Loucy (cell line): ENCODE measurements at regions not wholly inside any gene's neighbourhood (a gene's known extent, or its start where the extent isn't known, plus 50 kb on each side); places are given as distances from the start of the nearest gene placed in this dataset.

Experiments
- H2AFZ ChIP-seq: fragments of 200-600 bp; sonication (generic); 2 replicates; pipeline ENCODE4 v1.6.0; 2016; ENCODE audit warnings: antibody characterized with exemption, mild to moderate bottlenecking, low read length, moderate library complexity
- H3F3A ChIP-seq: fragments of 200-600 bp; 2 replicates; pipeline ENCODE4 v1.6.0; 2016; ENCODE audit warnings: antibody characterized with exemption, low read depth, mild to moderate bottlenecking
- H3K27me3 ChIP-seq: fragments of 200-600 bp; sonication (generic); 2 replicates; pipeline ENCODE4 v1.6.1; 2014; ENCODE audit warnings: low read length, mild to moderate bottlenecking; ENCODE audit not compliant: insufficient read depth, poor library complexity, severe bottlenecking
- H3K36me3 ChIP-seq: fragments of 200-600 bp; sonication (generic); 2 replicates; pipeline ENCODE4 v1.6.1; 2016; ENCODE audit warnings: low read length; ENCODE audit not compliant: insufficient read depth
- H3K4me1 ChIP-seq: fragments of 200-600 bp; sonication (generic); 2 replicates; pipeline ENCODE4 v1.5.1; 2014; ENCODE audit warnings: low read length, mild to moderate bottlenecking; ENCODE audit not compliant: insufficient read depth, poor library complexity, severe bottlenecking
- H3K4me2 ChIP-seq: fragments of 200-600 bp; sonication (generic); 2 replicates; pipeline ENCODE4 v1.6.0; 2014; ENCODE audit warnings: antibody characterized with exemption, low read length, low read depth, mild to moderate bottlenecking; ENCODE audit not compliant: poor library complexity, severe bottlenecking
- H3K4me3 ChIP-seq: fragments of 200-600 bp; sonication (generic); 2 replicates; pipeline ENCODE4 v1.5.1; 2014; ENCODE audit warnings: low read length, mild to moderate bottlenecking, mixed read lengths; ENCODE audit not compliant: poor library complexity, severe bottlenecking
- H3K79me2 ChIP-seq: fragments of 200-600 bp; sonication (generic); 2 replicates; pipeline ENCODE4 v1.6.1; 2014; ENCODE audit warnings: low read length; ENCODE audit not compliant: insufficient read depth
- H3K9ac ChIP-seq: fragments of 200-600 bp; sonication (generic); 2 replicates; pipeline ENCODE4 v1.6.0; 2014; ENCODE audit warnings: mild to moderate bottlenecking, low read depth, low read length, moderate library complexity; ENCODE audit not compliant: poor library complexity, severe bottlenecking
- H3K9me2 ChIP-seq: fragments of 200-600 bp; sonication (generic); replicated peaks from 2 replicates; pipeline ENCODE4 v1.6.1; 2016; ENCODE audit warnings: low read depth, low read length, mixed read lengths
- H3K9me3 ChIP-seq: fragments of 200-600 bp; sonication (generic); 2 replicates; pipeline ENCODE4 v1.6.1; 2014; ENCODE audit warnings: mild to moderate bottlenecking, antibody characterized with exemption, low read length, low read depth; ENCODE audit not compliant: insufficient read depth
- H4K20me1 ChIP-seq: fragments of 200-600 bp; sonication (generic); 2 replicates; pipeline ENCODE4 v1.6.0; 2014; ENCODE audit warnings: antibody characterized with exemption, low read length, mild to moderate bottlenecking; ENCODE audit not compliant: insufficient read depth, poor library complexity, severe bottlenecking
- EZH2phosphoT487 ChIP-seq: fragments of 200-600 bp; IDR thresholded peaks from 2 replicates; pipeline ENCODE4 v1.6.1; 2018; ENCODE audit warnings: antibody characterized with exemption, mild to moderate bottlenecking, moderate library complexity, borderline replicate concordance
- TF ChIP-seq, protein P1 (sequence below): fragments of 200-600 bp; sonication (generic); conservative IDR thresholded peaks from 2 replicates; pipeline ENCODE4 v1.5.1; 2014; ENCODE audit warnings: mild to moderate bottlenecking, antibody characterized with exemption, low read length

DNA sequence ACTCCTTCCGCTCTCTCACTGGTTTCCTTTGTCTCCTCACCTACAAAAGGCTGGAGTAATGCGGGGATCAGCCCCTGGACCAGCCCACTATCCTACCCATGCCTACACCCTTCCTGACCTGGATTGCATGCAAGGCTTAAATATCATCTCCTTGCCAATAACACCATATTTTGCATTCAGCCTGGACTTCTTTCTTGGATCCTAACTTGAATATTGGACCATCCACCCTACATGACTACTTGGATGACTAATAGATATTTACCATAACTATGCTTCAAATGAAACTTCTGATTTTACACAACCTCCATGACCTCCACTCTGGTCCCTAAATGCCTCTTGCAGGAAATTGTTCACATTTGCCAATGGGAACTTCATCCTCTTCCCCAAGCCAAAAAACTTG, 188.3 kb upstream of the AKR1E2 start:
- Histone ChIP-seq H3K9me2 (0 out of 2 replicates have a peak, but pooled peaks cover 2% of the 10 kb centered on the region), H2AFZ (no peak overlapping the region), H3K9ac (no peak overlapping the region), H3K9me3 (no peaks in the 10 kb centered on the region), H3K27me3 (no peaks in the 10 kb centered on the region), H3F3A (no peaks in the 10 kb centered on the region), H3K4me3 (no peak overlapping the region), H3K79me2 (no peaks in the 10 kb centered on the region), H3K36me3 (no peaks in the 10 kb centered on the region), H3K4me1 (no peaks in the 10 kb centered on the region), H4K20me1 (no peaks in the 10 kb centered on the region), H3K4me2 (no peak overlapping the region)
- TF ChIP-seq EZH2phosphoT487, result no peak
- TF ChIP-seq, protein P1, sequence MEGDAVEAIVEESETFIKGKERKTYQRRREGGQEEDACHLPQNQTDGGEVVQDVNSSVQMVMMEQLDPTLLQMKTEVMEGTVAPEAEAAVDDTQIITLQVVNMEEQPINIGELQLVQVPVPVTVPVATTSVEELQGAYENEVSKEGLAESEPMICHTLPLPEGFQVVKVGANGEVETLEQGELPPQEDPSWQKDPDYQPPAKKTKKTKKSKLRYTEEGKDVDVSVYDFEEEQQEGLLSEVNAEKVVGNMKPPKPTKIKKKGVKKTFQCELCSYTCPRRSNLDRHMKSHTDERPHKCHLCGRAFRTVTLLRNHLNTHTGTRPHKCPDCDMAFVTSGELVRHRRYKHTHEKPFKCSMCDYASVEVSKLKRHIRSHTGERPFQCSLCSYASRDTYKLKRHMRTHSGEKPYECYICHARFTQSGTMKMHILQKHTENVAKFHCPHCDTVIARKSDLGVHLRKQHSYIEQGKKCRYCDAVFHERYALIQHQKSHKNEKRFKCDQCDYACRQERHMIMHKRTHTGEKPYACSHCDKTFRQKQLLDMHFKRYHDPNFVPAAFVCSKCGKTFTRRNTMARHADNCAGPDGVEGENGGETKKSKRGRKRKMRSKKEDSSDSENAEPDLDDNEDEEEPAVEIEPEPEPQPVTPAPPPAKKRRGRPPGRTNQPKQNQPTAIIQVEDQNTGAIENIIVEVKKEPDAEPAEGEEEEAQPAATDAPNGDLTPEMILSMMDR, result no peak

DNA sequence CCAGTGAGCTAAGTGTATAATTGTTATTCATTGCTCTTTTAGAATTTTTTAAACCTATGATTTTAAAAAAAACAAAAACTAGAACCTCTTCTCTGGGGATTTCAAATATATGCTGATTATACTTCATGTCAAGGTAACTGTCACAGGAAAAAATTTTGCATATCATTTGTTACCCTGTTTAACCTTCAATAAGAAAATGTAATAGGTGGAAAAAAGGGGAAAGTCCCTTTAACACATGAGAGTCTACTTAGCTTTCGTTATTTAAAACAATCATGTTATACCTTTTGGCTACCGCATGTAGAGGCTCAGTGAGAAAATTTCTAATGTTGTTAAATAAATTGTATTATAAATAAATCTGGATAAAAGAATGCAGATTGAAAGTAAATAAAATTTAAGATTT, 190.1 kb upstream of the AKR1E2 start:
- Histone ChIP-seq H3K4me3 (no peak overlapping the region), H3K27me3 (no peaks in the 10 kb centered on the region), H3K79me2 (no peaks in the 10 kb centered on the region), H3K9me3 (no peaks in the 10 kb centered on the region), H3K4me1 (no peaks in the 10 kb centered on the region), H4K20me1 (no peaks in the 10 kb centered on the region), H3K36me3 (no peaks in the 10 kb centered on the region), H3K9ac (no peak overlapping the region), H3K9me2 (0 out of 2 replicates have a peak, but pooled peaks cover 4% of the 10 kb centered on the region), H3K4me2 (no peak overlapping the region), H2AFZ (no peak overlapping the region), H3F3A (no peaks in the 10 kb centered on the region)
- TF ChIP-seq EZH2phosphoT487, result no peak
- TF ChIP-seq, protein P1, result no peak

DNA sequence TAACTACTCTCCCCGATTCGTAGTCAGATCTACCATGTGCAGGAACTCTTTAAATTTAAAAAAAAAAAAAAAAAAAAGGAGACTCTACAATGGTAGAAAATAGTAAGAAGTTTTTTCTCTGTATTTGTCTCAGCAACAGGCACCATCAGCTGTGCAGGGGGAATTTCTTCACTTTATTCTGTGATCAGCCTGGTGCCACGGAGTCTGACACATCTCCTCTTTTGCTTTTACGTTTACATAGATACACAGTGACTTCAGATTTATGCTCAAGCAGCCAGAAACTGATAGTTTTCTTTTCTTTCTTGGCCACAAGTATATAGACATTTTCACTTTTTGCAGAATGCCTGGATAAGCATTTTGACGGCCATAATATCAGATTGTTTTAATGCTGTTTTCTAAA, 190.6 kb upstream of the AKR1E2 start:
- H3K4me2 ChIP-seq, result no peak overlapping the region
- no peaks in the 10 kb centered on the region for H4K20me1 ChIP-seq
- no peaks in the 10 kb centered on the region for H3K27me3 ChIP-seq
- no peaks in the 10 kb centered on the region for H3F3A ChIP-seq
- TF ChIP-seq EZH2phosphoT487, result no peak
- TF ChIP-seq, protein P1, result no peak
- H3K9me3 ChIP-seq, result no peaks in the 10 kb centered on the region
- H3K9ac ChIP-seq, result no peak overlapping the region
- H3K4me3 ChIP-seq, result no peak overlapping the region
- H2AFZ ChIP-seq, result no peak overlapping the region
- no peaks in the 10 kb centered on the region for H3K79me2 ChIP-seq
- 0 out of 2 replicates have a peak, but pooled peaks cover 4% of the 10 kb centered on the region for H3K9me2 ChIP-seq
- no peaks in the 10 kb centered on the region for H3K4me1 ChIP-seq
- H3K36me3 ChIP-seq, result no peaks in the 10 kb centered on the region
